T47D (cell line): ENCODE measurements at regions not wholly inside any gene's neighbourhood (a gene's known extent, or its start where the extent isn't known, plus 50 kb on each side); places are given as distances from the start of the nearest gene placed in this dataset.
"Not testable (repeated sequence)": the region's sequence is repeated elsewhere in the genome, so short reads cannot be mapped to it uniquely, and the experiment has no call there.

Source experiments
- DNase-seq, 2 experiments: peaks; one replicate each; pipeline versions ENCODE4 v3.0.0 to v3.0.0-alpha.2; 2011 to 2012; ENCODE audit warnings: low read depth in 1 of 2, low spot score in 1 of 2
- JUND ChIP-seq: IDR thresholded peaks from 2 replicates; pipeline ENCODE4 v1.6.1; 2012; ENCODE audit warnings: low read depth
- in situ Hi-C: cut with HindIII; loops from 2 replicates; pipeline ENCODE4 v1.10.0; 2016; ENCODE audit warnings: low sequenced_read_pairs, low pct_unique_long_range_greater_than_20kb

DNA sequence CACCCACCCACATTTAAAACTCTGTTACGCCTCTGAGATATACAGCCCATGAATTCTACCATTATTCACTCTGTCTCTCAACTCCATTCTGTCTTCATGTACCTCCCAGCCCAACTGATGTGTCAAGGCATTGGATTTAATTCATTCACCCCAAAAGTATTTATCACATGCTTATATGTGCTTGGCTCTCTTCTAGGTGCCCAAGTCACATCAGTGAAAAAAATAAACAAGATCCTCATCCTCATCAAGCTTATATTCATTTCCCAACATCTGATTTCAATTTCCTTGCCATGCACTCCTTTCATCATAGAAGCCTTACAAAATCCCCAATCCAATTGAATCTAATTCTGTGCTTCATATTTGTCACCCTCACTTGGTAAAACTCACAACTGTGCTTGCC is 967.6 kb downstream of the LTN1 start:
- no peak for DNase-seq
- in situ Hi-C loops, result no loop called here
- no peak for TF ChIP-seq JUND

DNA sequence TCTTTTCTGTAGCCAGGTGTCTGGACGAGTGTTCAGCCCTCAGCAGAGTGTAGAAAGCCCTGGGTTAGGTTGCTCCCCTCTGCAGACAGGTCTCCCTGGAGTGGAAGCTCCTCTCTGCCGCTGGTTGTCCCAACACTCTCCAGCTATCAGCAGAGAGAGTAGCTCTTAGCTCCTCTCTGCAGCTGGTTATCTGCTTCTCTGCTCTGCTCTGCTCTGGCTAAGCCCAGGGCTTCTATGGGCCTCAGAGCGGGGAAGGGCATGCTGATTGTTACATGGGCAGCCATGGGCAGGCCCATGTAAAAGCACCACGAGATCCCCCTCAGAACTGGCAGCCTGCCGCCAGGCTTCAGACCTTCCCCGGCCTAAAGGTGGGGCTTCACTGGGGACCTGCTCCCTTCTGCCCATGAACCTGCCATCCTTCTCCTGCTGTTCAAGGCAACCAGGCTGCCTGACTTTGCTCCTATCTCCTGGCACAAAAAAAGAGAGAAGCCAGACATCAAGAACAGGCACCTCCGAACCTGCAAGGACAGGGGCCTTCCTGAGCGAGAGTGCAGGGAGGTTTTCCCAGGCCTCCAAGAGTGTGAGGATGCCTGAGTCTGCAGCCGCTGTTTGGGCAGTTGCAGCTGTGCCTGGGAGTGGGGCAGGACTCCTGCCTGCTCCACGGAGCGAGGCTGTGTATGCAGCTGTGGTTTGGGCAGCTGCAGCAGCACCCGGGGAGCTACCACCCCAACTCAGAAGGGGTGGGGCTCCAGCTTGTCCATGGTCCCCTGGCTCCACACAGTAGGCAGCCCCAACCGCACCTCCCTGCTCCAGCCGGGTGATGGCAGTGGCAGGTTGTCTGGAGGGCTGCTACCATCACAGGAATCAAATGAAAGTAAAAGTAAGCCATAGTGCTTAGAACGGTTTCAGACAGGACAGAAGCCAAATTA is 973.7 kb downstream of the LTN1 start:
- peak in 1 of 2 experiments; percentile 63 for DNase-seq

DNA sequence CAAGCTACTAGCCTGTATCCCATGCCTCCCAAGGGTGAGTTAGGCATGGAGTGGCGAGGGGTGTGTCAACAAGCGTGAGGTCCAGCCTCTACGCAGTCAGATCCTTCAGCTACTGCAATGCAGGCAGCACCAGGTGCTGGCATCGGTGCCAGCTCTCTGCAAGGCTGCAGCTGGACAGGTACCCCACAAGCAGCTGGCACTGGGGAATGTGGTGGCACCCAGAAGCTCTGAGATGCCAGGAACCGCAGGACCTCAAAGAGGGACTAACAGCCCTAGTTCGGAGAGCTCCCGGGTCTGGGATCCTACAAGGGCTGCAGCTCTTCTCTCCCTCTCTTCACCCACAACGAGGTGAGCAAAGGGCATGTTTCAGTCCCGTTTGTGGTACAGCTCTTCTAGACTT is 974.5 kb downstream of the LTN1 start:
- in situ Hi-C loops, result no loop called here
- DNase-seq, result no peak
- TF ChIP-seq JUND, result no peak

More for the DNA sequence above, 973.7 kb downstream of the LTN1 start:
- no peak for TF ChIP-seq JUND
- in situ Hi-C loops, result no loop called here

DNA sequence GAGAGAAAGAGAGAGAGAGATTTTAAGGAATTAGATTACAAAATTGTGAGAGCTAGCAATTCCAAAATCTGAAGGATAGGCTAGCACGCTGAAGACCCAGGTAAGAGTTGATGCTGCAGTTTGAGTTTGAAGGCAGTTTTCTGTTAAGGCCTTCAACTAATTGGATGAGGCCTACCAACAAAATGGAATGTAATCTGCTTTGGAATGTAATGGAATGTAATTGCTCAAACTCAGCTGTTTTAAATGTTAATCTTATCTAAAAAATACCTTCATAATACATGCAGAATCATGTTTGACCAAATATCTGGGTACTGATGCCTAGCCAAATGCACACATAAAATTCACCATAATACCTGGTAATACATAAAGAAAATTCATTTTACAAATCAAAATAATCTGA is 976.1 kb downstream of the LTN1 start:
- no peak for TF ChIP-seq JUND
- no peak for DNase-seq
- in situ Hi-C loops, result no loop called here

DNA sequence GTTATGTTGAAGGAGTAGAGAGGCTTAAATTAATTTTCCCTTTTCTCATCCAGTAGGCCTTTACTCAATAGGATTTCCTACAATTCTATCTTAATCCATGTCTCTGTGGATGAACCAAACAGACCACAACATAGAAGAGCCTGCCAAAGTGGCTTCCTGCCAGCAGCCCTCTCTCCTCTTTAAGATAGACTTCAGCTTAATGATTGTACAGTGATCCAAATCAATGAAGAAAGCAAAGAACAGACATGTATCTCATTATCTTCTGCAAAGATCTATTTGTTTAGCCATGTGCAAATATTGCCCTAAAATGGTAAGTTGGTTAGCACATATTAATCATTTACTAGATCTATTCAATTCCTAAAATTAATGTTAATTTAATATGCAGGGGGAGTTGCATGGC is 979.6 kb downstream of the LTN1 start:
- in situ Hi-C loops, DNase-seq: not testable (repeated sequence)

DNA sequence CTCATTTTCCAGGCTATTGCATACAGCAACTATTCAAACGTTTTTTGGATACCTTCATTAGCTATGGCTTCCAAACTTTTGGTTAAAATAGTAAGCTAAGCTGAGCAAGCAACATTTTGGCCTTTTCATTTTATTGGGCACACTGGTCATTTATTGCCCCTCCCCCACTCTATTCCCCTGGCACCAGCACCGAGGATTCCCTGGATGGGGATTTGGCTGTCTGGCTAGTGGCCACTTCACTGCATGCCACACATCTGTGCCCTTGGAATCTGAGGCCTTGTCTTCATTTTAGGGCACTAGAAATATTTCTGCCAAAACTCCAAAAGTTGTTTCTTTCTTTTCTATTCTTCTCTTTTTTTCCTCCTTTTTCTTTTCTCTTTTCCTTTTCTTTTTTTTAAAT is 980.7 kb downstream of the LTN1 start:
- in situ Hi-C loops, DNase-seq: not testable (repeated sequence)

DNA sequence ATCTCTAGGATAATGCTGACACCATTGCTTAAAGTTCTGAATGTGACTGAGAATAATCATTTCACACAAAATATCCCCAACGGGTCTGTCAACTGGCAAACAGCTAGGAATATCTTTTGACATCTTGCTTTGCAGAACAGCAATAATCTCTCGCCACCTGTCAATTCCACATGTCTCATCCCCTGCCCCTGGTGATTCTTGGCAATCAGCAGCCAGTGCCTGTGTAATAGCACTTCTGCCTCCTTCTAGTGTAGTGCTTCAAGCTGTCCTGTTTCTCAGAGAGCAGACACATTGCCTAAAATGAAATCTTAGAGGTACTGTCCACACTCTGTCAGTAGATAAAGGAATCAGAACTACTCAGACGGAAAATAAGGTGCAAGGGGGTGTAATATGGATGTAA is 984.4 kb downstream of the LTN1 start:
- in situ Hi-C loops, DNase-seq: not testable (repeated sequence)

DNA sequence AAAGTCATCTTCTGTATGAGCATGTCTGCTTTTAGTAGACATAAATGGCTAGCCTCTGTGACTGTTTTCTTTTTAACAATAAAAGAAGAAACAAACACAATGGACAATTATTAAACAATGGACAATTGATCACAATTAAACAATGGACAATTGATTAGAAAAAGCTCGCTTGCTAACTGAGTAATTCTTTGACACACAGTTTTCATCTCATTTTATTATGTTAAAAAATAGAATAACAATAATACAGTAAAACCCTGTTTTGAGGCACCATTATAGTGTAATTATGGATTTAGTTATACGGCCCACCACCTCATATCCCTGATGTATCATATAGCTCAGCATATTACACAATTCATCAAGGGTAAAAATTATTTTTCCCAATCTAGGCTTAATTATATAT is 989.0 kb downstream of the LTN1 start:
- in situ Hi-C loops, DNase-seq: not testable (repeated sequence)

DNA sequence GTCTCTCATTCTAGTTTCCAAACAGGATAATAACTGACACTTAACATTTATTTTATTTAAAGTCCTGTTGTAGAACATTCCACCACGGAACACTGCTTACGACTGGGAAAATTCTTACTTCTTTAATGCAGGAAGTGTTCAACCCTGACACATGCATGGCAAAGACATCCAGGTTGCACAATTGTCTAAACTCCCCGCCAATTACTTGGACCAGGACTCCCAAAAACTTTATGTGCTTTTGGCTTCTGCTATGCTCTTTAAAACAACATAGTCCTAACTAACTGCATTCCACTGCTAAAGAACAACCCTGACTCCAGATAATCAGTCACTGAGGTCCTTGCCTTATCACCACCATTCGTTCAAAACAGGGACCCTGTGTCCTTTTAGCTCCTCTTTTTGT is 995.8 kb downstream of the LTN1 start:
- in situ Hi-C loops, DNase-seq: not testable (repeated sequence)

DNA sequence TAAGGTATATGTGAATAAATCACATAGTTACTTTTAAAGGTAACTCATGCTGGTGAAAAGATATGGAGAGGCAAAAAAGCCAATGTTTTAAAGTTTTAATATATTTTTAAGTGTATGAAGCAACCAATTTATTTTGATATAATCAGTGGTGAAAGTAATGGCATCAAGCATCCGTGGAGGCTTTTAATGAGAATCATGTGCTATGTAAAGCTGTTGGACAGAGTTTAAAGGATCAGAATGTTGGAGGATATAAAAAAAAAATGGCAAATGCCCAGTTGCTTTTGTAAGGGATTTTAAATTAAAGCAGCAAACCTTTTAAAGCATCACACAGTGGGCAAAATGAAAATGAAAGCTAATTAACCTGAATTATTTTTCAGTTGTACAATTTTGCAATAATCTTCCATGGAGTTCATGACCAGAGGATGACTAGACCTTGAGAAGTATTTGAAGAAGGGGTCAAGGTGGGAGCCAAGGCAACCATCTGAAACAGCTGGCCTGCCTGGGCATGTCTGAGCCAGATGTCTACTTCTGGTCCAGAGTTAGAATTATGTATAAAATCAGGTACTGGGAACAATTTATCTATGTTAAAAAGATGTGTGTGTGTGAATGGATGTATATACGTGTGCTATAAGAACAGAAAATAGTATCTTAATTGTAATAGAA is 1007.9 kb downstream of the LTN1 start:
- DNase-seq, in situ Hi-C loops: not testable (repeated sequence)

DNA sequence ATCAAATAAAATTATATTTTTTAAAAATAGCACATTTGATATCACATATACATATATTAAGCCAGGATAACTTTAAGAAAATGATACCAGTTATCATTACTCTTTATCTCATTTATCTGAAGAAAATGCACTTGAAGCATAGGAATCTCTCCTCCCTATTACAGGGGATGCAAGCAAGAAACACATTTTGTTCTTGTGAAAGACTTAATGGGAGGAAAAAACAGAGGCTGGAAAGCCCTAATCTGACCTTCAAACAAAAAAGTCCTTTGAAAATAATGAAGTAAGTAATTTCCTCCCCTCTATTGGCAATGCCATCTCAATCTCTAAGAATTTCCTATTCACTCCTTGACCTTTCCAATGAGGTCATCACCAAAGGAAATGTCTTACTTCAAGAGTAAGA is 1012.6 kb upstream of the ADAMTS5 start:
- in situ Hi-C loops, result not testable (repeated sequence)

DNA sequence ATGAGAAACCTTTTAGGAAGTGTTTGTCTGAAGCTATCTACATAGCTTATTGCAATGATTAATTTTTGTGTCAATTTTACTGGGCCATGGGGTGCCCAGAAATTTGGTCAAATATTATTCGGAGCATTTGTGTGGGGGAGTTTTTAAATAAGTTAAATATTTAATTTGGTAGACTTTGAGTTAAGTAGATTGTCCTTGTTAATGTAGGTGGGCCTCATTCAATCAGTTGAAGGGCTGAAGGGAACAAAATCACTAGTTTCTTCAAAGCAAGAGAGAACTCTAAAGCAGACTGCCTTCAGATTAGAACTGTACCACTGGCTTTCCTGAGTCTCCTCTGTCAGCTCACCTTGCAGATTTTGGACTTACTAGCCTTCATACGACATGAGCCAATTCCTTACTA is 1008.6 kb upstream of the ADAMTS5 start:
- no peak for DNase-seq
- in situ Hi-C loops, result no loop called here
- no peak for TF ChIP-seq JUND

More for the DNA sequence above, 1012.6 kb upstream of the ADAMTS5 start:
- DNase-seq, result not testable (repeated sequence)

DNA sequence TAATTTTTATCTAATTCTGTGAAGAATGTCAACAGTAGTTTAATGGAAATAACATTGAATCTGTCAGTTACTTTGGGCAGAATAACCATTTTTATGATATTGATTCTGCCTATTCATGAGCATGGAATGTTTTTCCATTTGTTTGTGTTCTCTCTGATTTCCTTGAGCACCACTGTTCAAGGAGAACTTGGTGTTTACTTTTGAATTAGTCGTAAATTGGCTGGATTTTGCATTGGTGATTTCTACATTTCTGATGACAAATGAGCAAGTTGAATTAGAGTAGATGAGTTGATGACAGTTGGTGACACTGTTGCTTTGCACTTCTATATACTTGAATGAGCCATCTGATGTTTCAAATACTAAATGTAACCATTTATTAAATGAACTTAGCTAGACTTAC is 1007.3 kb upstream of the ADAMTS5 start:
- in situ Hi-C loops, result not testable (repeated sequence)

DNA sequence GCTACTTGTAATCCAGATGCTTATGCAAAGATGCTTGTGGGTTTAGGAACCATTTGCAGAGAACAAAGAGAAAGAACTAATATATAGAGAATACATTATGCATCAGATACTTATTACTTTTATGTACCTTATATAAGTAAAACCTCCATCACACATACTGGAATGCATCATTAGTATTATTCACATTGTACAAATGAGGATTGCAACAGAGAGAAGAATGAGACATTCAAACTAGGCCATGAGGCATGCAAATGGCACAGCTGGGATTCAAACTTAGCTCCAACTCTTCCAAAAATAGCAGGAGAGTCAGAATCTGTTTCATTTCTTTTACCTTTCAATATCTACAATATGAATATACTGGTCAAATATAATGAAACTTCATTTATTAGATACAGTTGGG is 1001.4 kb upstream of the ADAMTS5 start:
- in situ Hi-C loops, DNase-seq: not testable (repeated sequence)

More for the DNA sequence above, 1007.3 kb upstream of the ADAMTS5 start:
- DNase-seq, result not testable (repeated sequence)
